DLD1 (cell line): ENCODE measurements at regions not wholly inside any gene's neighbourhood (a gene's known extent, or its start where the extent isn't known, plus 50 kb on each side); places are given as distances from the start of the nearest gene placed in this dataset.
"Not testable (repeated sequence)": the region's sequence is repeated elsewhere in the genome, so short reads cannot be mapped to it uniquely, and the experiment has no call there.

ENCODE experiments used
- in situ Hi-C: cut with HindIII; loops from 2 replicates; pipeline ENCODE4 v1.10.0; 2017; ENCODE audit warnings: low sequenced_read_pairs

GRCh38 chr5:124007675-124008398 lies 495.9 kb downstream of the CSNK1G3 start:
- in situ Hi-C loops, result no loop called here

- in situ Hi-C loops, result no loop called here
Observed at GRCh38 chr5:124001036-124001615, 489.1 kb downstream of the CSNK1G3 start.

- in situ Hi-C loops, result no loop called here
Observed at GRCh38 chr5:124000538-124000937, 488.6 kb downstream of the CSNK1G3 start.

- in situ Hi-C loops, result no loop called here
Observed at GRCh38 chr5:123997462-123998215, 485.7 kb downstream of the CSNK1G3 start.

- in situ Hi-C loops, result no loop called here
Observed at GRCh38 chr5:123997064-123997461, 485.1 kb downstream of the CSNK1G3 start.

- in situ Hi-C loops, result no loop called here
Observed at GRCh38 chr5:123992641-123993040, 480.7 kb downstream of the CSNK1G3 start.

- in situ Hi-C loops, result no loop called here
Observed at GRCh38 chr5:123987956-123988355, 476.0 kb downstream of the CSNK1G3 start.

- in situ Hi-C loops, result no loop called here
Observed at GRCh38 chr5:123976379-123977033, 464.5 kb downstream of the CSNK1G3 start.

GRCh38 chr5:123975521-123975920 lies 463.5 kb downstream of the CSNK1G3 start:
- in situ Hi-C loops, result not testable (repeated sequence)

GRCh38 chr5:123966781-123967180 lies 454.8 kb downstream of the CSNK1G3 start:
- in situ Hi-C loops, result no loop called here

GRCh38 chr5:123965626-123966025 lies 453.6 kb downstream of the CSNK1G3 start:
- in situ Hi-C loops, result no loop called here

- in situ Hi-C loops, result no loop called here
Observed at GRCh38 chr5:123964884-123965283, 452.9 kb downstream of the CSNK1G3 start.

GRCh38 chr5:123960526-123960925 lies 448.5 kb downstream of the CSNK1G3 start:
- in situ Hi-C loops, result no loop called here

- in situ Hi-C loops, result no loop called here
Observed at GRCh38 chr5:123951582-123951977, 439.6 kb downstream of the CSNK1G3 start.

GRCh38 chr5:123950701-123951581 lies 439.0 kb downstream of the CSNK1G3 start:
- in situ Hi-C loops, result no loop called here

- in situ Hi-C loops, result no loop called here
Observed at GRCh38 chr5:123949807-123950340, 437.9 kb downstream of the CSNK1G3 start.

- in situ Hi-C loops, result no loop called here
Observed at GRCh38 chr5:123949043-123949804, 437.2 kb downstream of the CSNK1G3 start.

- in situ Hi-C loops, result no loop called here
Observed at GRCh38 chr5:123947797-123948196, 435.8 kb downstream of the CSNK1G3 start.

GRCh38 chr5:123945548-123945947 lies 433.6 kb downstream of the CSNK1G3 start:
- in situ Hi-C loops, result no loop called here
